OCI-LY7 (cell line): ENCODE measurements at regions not wholly inside any gene's neighbourhood (a gene's known extent, or its start where the extent isn't known, plus 50 kb on each side); places are given as distances from the start of the nearest gene placed in this dataset.

Experiments used
- BruUV-seq: library from RNA; stranded (reverse); fragments of 400-500 nt; replicated peaks from 2 replicates; lab custom pipeline; 2021; lab: Mats Ljungman, UMichigan
- CTCF ChIA-PET: fragments of 300-600 bp; sonication (Branson Sonifier 250); formaldehyde crosslinking; loops from one replicate; lab custom pipeline; 2022; ENCODE audit warnings: antibody characterized with exemption; ENCODE audit not compliant: unreplicated experiment; lab: Charles Lee
- POLR2A ChIA-PET: fragments of 300-600 bp; sonication (Branson Sonifier 250); formaldehyde crosslinking; loops from one replicate; lab custom pipeline; 2022; ENCODE audit warnings: antibody characterized with exemption; lab: Charles Lee
- DNase-seq: peaks from one replicate; pipeline ENCODE4 v3.0.0-alpha.2; 2015; ENCODE audit warnings: low spot score
- H2AFZ ChIP-seq: fragments of 200-600 bp; sonication (generic), shearing (Covaris generic); 2 replicates; pipeline ENCODE4 v1.6.1; 2014; ENCODE audit warnings: mild to moderate bottlenecking, antibody characterized with exemption, low read length, moderate library complexity
- H3K27ac ChIP-seq: fragments of 200-600 bp; sonication (generic); 2 replicates; pipeline ENCODE4 v1.5.1; 2014; ENCODE audit warnings: mixed run types, low read depth, mild to moderate bottlenecking, moderate library complexity, low read length, inconsistent platforms; ENCODE audit not compliant: poor library complexity, severe bottlenecking
- H3K36me3 ChIP-seq: fragments of 200-600 bp; sonication (generic); 2 replicates; pipeline ENCODE4 v1.6.1; 2014; ENCODE audit warnings: mild to moderate bottlenecking, antibody characterized with exemption, low read length, moderate library complexity, mixed read lengths; ENCODE audit not compliant: insufficient read depth
- H3K4me1 ChIP-seq: fragments of 200-600 bp; sonication (generic); 2 replicates; pipeline ENCODE4 v1.5.1; 2014; ENCODE audit warnings: mild to moderate bottlenecking, low read length; ENCODE audit not compliant: insufficient read depth, poor library complexity, severe bottlenecking
- H3K4me2 ChIP-seq: fragments of 200-600 bp; sonication (generic); 2 replicates; pipeline ENCODE4 v1.6.1; 2014; ENCODE audit warnings: mild to moderate bottlenecking, low read length
- H3K4me3 ChIP-seq: fragments of 200-600 bp; sonication (generic); 2 replicates; pipeline ENCODE4 v1.5.1; 2014; ENCODE audit warnings: mild to moderate bottlenecking, low read depth, low read length; ENCODE audit not compliant: poor library complexity, severe bottlenecking
- H3K79me2 ChIP-seq: fragments of 200-600 bp; sonication (generic); 2 replicates; pipeline ENCODE4 v1.6.1; 2016; ENCODE audit warnings: low read depth, mild to moderate bottlenecking, low read length, moderate library complexity, mixed read lengths; ENCODE audit not compliant: insufficient read depth
- H3K9me2 ChIP-seq: fragments of 200-600 bp; sonication (generic); 2 replicates; pipeline ENCODE4 v1.6.1; 2016; ENCODE audit warnings: mild to moderate bottlenecking, low read length, mixed read lengths; ENCODE audit not compliant: insufficient read depth
- H3K9me3 ChIP-seq: fragments of 200-600 bp; sonication (generic); 2 replicates; pipeline ENCODE4 v1.6.1; 2014; ENCODE audit warnings: mild to moderate bottlenecking, mixed run types, low read length, mixed read lengths
- H4K20me1 ChIP-seq: fragments of 200-600 bp; sonication (generic); 2 replicates; pipeline ENCODE4 v1.6.1; 2014; ENCODE audit warnings: mild to moderate bottlenecking, antibody characterized with exemption, low read length, moderate library complexity, mixed read lengths; ENCODE audit not compliant: insufficient read depth
- CTCF ChIP-seq: fragments of 200-600 bp; sonication (generic); conservative IDR thresholded peaks from 2 replicates; pipeline ENCODE4 v1.5.1; 2014; ENCODE audit warnings: mild to moderate bottlenecking, antibody characterized with exemption, low read length, moderate library complexity, mixed read lengths
- EZH2phosphoT487 ChIP-seq: fragments of 200-600 bp; sonication (generic); IDR thresholded peaks from 2 replicates; pipeline ENCODE4 v1.6.1; 2018; ENCODE audit warnings: low read depth, borderline replicate concordance, mild to moderate bottlenecking, mixed run types, antibody characterized with exemption, low read length, moderate library complexity, mixed read lengths
- intact Hi-C: fragments of 100-400 bp; cut with micrococcal nuclease; formaldehyde crosslinking; loops from one replicate; pipeline ENCODE4 v1.10.0; 2022; ENCODE audit not compliant: unreplicated experiment

- Histone ChIP-seq H3K9me2 (no peaks in the 10 kb centered on the region), H4K20me1 (no peaks in the 10 kb centered on the region), H3K79me2 (no peaks in the 10 kb centered on the region), H3K27ac (no peak overlapping the region), H3K4me2 (no peak overlapping the region), H3K4me3 (no peak overlapping the region), H3K4me1 (no peaks in the 10 kb centered on the region), H3K36me3 (no peaks in the 10 kb centered on the region), H2AFZ (no peak overlapping the region), H3K9me3 (no peaks in the 10 kb centered on the region)
- ChIA-PET POLR2A (interaction anchor here (0.6 to 1.1 kb wide), 2 partner anchors 11 to 819 kb away, joined by 3 to 4 read pairs; no protein-coding TSS in a partner anchor), CTCF (no interaction called here)
- no peak for DNase-seq
- no peak for TF ChIP-seq CTCF
- no peak for TF ChIP-seq EZH2phosphoT487
- intact Hi-C loops: no loop called here
- BruUV-seq: no TSS peak
Observed at GRCh38 chr3:117562000-117562399, 852.4 kb downstream of the TUSC7 start.

- Histone ChIP-seq H3K27ac (no peak overlapping the region), H3K79me2 (no peaks in the 10 kb centered on the region), H3K4me1 (no peaks in the 10 kb centered on the region), H4K20me1 (no peaks in the 10 kb centered on the region), H3K4me3 (no peak overlapping the region), H3K9me3 (no peaks in the 10 kb centered on the region), H3K4me2 (no peak overlapping the region), H3K9me2 (no peaks in the 10 kb centered on the region), H3K36me3 (no peaks in the 10 kb centered on the region), H2AFZ (no peak overlapping the region)
- TF ChIP-seq EZH2phosphoT487 (no peak), CTCF (no peak)
- intact Hi-C loops: no loop called here
- CTCF ChIA-PET: no interaction called here
- no TSS peak for BruUV-seq
- no peak for DNase-seq
- POLR2A ChIA-PET: interaction anchor here (0.7 kb wide), 2 partner anchors 56 to 375 kb away, joined by 3 read pairs; no protein-coding TSS in a partner anchor
Observed at GRCh38 chr3:117563063-117563462, 853.5 kb downstream of the TUSC7 start.

GRCh38 chr3:117565777-117566176 lies 856.2 kb downstream of the TUSC7 start:
- no peaks in the 10 kb centered on the region for H4K20me1 ChIP-seq
- TF ChIP-seq CTCF (no peak), EZH2phosphoT487 (no peak)
- H2AFZ ChIP-seq: no peak overlapping the region
- H3K9me2 ChIP-seq: no peaks in the 10 kb centered on the region
- H3K9me3 ChIP-seq: no peaks in the 10 kb centered on the region
- POLR2A ChIA-PET: interaction anchor here (0.6 kb wide), 1 partner anchor 37 kb away, joined by 3 read pairs; no protein-coding TSS in a partner anchor
- H3K36me3 ChIP-seq: no peaks in the 10 kb centered on the region
- no peak overlapping the region for H3K4me3 ChIP-seq
- no peaks in the 10 kb centered on the region for H3K4me1 ChIP-seq
- intact Hi-C loops: no loop called here
- H3K4me2 ChIP-seq: no peak overlapping the region
- no peak for DNase-seq
- no peak overlapping the region for H3K27ac ChIP-seq
- no TSS peak for BruUV-seq
- no peaks in the 10 kb centered on the region for H3K79me2 ChIP-seq
- CTCF ChIA-PET: interaction anchor here (1.2 kb wide), 1 partner anchor 10 kb away, joined by 3 read pairs; no protein-coding TSS in a partner anchor
